ENCODE measurements at regions not wholly inside any gene's neighbourhood (a gene's known extent, or its start where the extent isn't known, plus 50 kb on each side); places are given as distances from the start of the nearest gene placed in this dataset.

DNA sequence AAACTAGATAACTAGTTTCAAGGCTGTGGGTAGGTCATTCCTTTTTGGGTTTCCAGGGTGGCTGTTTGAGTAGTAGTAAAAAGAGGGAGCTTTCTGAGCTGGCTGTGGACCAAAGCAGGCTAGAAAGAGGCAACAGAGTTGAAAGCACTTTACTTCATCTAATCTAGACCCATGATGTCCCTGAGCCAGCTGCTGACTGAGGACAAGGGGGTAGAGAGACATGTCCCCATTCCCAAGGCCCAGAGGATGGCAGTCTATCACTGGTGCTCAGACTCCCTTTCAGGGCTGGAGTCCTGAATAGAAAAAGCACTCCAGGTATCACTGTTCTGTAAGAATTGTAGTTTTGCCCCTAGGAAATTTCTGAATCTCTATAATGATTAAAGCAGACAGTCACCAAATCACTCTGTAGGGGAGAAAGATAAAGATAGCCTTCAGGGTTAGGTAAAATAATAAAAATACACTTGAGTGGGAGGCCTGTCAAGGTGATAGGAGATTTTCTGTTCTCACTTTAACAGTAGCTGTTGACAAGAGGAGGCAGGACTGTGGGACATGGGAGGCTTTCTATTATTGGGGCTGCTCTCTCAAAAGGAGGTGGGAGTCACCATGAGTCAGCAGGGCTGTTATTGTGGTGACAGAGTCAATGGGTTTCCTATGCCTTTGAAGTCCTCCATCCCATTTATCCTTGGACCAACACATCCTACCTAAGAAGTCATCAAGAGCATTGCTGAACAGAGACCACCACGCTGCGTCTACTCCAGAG lies 190.2 kb upstream of the MPHOSPH6 start:
- DNase-seq (ENCODE audit: low read depth, low spot score), result no peak

GRCh38 chr16:82358606-82359221 lies 188.7 kb upstream of the MPHOSPH6 start:
- no peak for DNase-seq (ENCODE audit: low read depth, low spot score)

GRCh38 chr16:82358161-82358560 lies 188.1 kb upstream of the MPHOSPH6 start:
- DNase-seq (ENCODE audit: low read depth, low spot score), result no peak

GRCh38 chr16:82357237-82357636 lies 187.2 kb upstream of the MPHOSPH6 start:
- DNase-seq (ENCODE audit: low read depth, low spot score), result no peak

DNA sequence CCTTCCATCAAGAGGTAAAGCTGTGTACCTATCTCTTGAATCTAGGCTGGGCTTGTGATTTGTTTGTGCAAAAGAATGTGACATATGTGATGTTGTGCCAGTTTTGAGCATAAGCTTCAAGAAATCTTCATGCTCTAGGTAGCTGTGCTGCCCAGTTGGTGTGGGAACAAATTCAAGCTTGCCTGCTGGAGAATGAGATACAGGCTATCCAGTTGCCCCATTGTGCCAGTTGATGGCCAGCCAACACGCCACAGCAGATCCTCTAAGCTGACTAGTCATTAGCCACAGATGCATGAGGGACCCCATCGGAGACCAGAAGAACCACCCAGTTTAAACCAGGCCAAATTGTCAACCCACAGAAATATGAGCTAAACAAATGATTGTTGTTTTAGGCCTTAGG lies 180.5 kb upstream of the MPHOSPH6 start:
- DNase-seq (ENCODE audit: low read depth, low spot score), result no peak

DNA sequence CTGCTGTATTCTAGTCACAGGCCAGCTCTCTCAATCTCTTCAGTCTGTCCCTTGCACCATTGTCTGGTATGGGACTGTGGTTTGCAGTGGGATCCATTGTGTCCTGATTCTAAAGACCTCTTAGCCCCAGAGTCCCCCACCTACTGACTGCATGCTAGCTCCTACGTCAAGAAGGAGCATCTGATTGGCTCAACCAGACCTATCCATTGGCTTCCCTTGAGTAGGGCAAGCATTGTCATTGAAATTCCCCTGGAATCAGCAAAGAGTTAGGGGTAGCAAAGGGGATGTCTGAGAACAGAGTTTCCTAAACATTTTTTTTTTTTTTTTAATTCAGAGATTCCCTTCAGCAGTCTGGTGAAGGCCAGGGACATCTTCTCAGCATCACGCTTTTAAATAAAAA lies 175.3 kb upstream of the MPHOSPH6 start:
- no peak for DNase-seq (ENCODE audit: low read depth, low spot score)

- DNase-seq (ENCODE audit: low read depth, low spot score), result no peak
These were observed 174.1 kb upstream of the MPHOSPH6 start for GRCh38 chr16:82344157-82344556.

DNA sequence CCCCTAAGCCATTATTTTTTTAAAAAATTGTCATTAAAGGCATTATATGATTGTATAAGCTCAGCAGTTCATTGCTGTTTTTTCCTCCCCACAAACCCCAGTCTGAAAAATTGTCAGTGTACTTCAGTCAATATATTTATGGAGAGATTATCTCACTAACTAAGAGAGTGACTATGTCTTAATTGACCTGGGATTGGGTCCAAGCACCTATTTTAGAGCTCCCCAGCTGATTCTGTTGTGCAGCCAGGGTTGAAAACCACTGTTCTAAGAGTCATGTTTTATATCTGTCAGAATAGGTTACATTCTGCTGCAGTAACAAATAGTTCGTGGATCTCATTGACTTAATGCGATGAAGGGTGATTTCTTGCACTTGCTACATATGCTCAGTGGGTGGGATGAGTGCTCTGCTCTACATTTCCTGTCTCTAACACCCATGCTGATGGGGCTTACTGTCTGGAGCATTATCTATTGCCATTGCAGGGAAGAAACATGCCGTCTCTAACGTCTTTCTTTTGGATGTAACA lies 171.2 kb upstream of the MPHOSPH6 start:
- DNase-seq (ENCODE audit: low read depth, low spot score), result no peak

- no peak for DNase-seq (ENCODE audit: low read depth, low spot score)
These were observed 170.5 kb upstream of the MPHOSPH6 start for GRCh38 chr16:82340531-82340930.

DNA sequence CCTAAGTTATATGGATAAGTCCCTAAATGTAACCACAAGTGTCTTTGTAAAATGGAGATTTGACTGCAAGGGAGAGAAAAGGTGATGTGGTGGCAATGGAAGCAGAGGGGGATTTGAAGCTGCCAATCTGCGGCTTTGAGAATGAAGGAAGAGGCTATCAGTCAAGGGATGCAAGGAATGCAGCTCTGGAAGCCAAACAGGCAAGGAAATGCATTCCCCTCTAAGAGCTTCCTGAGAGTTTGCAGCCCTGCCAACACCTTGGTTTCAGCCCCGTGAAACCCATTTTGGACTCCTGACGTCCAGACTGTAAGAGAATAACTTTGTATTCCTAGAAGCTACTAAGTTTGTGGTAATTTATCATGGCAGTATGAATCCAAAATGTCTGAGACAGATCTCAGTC lies 167.3 kb upstream of the MPHOSPH6 start:
- no peak for DNase-seq (ENCODE audit: low read depth, low spot score)

DNA sequence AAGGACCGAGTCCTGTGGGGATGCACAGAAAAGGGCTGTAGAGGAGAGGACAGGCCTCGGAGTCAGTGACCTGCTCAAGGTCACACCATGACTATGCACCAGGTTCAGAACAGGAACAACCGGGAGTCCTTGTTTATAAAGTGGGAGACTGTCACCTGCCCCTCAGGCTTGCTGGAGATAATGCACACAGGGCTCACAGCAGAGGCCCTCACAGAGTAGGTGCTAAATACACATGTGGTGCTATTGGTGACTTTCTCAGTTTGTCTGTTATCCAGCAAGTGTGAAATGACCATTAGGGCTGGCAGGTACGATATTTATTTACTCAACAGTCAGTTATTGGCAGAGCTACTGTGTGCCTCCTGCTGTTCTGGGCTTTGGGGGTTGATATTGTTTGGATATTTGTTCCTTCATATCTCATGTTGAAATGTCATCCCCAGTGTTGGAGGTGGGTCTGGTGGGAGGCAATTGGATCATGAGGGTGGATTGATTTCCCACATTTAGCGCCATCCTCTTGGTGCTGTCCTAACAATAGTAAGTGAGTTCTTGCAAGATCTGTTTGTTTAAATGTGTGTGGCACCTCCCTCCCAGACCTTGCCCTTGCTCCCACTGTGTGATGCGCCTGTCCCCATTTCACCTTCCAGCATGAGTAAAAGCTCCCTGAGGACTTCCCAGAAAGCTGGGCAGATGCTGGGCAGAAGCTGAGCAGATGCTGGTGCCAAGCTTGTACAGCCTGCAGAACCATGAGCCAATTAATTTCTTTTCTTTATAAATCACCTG lies 162.1 kb upstream of the MPHOSPH6 start:
- no peak for DNase-seq (ENCODE audit: low read depth, low spot score)

DNA sequence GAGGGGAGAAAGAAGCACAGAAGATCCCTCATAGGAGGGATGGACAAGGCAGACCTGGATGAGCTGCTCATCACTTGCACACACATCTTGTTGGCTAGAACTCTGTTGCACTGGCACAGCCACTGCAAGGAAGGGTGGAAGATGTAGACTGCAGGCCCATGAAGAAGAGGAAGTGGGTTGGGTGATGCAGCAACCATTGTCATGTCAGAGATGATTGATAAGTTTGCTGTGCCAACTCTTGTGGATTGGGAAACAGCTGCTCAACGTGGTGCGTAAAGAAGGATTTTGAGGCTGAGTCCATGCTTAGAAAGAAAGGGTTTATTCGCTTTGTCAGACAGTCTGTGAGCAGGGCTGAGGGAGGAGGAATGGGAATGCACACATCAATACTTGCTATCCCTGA lies 161.4 kb upstream of the MPHOSPH6 start:
- DNase-seq (ENCODE audit: low read depth, low spot score), result no peak

GRCh38 chr16:82329504-82330192 lies 159.6 kb upstream of the MPHOSPH6 start:
- no peak for DNase-seq (ENCODE audit: low read depth, low spot score)

- DNase-seq (ENCODE audit: low read depth, low spot score), result no peak
These were observed 159.0 kb upstream of the MPHOSPH6 start for GRCh38 chr16:82328881-82329469.

DNA sequence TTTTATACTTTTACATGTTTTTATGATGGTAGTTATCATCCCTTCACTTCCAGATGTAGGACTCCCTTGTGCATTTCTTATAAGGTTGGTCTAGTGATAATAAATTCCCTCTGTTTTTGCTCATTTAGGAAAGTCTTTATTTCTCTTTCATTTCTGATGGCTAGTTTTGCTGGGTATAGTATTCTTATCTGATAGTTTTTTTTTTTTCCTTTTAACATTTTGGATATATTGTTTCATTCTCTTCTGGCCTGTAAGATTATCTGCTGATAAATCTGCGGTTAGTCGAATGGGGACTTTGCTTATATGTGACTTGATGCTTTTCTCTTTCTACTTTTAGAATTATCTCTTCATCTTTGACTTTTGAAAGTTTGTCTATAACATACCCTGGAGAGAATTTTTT lies 153.1 kb upstream of the MPHOSPH6 start:
- no peak for DNase-seq (ENCODE audit: low read depth, low spot score)

GRCh38 chr16:82322177-82322576 lies 152.2 kb upstream of the MPHOSPH6 start:
- no peak for DNase-seq (ENCODE audit: low read depth, low spot score)

DNA sequence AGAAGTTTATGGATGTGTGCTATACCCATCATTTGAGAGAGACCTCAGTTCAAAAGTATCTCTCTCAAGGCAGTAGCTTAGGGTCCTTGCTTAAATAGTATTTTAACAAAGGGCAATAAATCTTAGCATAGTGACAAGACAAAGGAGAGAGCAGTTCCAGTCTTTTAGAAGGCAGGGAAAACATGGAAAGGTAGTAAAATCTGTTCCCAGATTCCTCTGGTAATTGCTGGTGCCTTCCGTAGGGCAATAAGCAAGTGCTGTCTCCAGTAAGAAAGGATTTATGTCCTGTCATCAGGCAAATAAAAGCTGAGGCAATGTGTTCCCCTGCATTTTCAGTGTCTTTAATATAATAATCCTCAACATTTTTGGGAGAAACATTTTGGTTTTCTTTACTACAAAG lies 149.0 kb upstream of the MPHOSPH6 start:
- no peak for DNase-seq (ENCODE audit: low read depth, low spot score)

DNA sequence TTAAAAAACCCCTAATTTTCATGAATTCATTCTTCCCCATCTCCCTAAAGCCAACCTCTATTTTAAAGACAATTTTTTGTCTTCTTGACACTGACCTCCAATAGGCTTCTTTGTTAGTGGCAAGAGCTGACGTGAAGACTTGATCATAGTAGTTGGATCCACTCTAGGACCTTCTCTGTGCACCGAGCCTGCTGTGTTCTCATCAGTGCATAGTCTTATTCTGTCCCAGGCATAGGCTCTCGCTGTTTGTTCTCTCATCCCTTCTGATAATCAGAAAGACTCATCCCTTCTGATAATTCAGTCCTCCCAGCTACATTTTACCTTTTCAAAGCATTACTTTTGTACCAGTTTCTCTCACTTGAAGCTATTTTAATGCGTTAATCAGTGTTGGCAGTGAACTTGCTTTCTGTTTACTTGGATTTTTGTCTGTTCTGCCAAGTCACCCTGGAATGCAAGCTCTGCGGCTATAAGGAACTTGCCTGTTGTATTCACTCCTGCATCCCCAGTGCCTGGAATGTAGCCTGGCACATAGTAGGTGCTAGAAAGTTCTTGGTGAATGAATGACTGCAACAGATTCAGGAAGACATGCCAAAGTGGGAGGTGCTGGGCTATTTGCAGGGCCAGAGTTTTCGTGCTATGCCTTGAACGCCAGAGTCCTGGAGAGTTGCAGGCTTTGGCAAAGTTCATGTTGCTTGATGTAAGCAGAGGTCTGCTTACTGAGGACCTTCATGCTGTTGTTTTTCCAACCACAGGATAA lies 147.6 kb upstream of the MPHOSPH6 start:
- no peak for DNase-seq (ENCODE audit: low read depth, low spot score)

DNA sequence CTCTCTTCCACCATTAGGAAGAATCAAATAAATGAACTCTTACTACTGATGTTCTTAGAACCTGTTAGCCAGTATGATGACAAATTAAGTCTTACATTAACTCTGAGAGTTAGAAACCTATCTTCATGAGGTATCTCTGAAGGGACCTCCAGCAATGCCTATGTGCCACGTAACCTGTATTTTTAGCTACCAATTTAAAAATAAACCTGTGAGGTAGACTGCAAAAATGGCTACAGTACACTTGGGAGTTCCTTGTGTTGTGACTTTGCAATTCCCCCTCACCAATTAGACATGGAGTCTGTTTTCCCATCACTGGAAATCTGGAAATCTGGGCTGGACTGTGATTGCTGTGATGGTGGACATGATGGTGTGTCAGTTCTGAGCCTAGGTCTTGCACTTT lies 143.7 kb upstream of the MPHOSPH6 start:
- no peak for DNase-seq (ENCODE audit: low read depth, low spot score)

DNA sequence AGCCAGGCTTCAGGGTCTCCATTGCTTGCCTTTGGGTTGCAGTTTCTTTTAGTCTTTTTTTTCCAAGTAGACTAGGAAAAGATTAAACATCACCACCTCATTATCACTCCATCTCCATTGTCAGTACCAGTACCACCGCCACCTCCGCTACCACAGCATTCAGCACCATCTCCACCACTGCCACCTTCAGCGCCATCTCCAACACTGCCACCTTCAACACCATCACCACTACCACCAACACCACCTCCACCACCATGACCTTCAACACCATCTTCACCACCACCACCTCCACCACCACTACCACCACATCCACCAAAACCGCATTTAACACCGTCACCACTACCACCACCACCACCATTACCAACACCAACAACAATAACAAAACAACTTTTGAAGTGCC lies 141.5 kb upstream of the MPHOSPH6 start:
- no peak for DNase-seq (ENCODE audit: low read depth, low spot score)
